RKO (cell line): ENCODE measurements at regions not wholly inside any gene's neighbourhood (a gene's known extent, or its start where the extent isn't known, plus 50 kb on each side); places are given as distances from the start of the nearest gene placed in this dataset.

Experiments used
- DNase-seq: peaks from one replicate; pipeline ENCODE4 v3.0.0-alpha.2; 2016; ENCODE audit warnings: low spot score

GRCh38 chr1:4088676-4089075 lies 188.6 kb upstream of the C1orf174 start:
- DNase-seq, result no peak

GRCh38 chr1:4089421-4090175 lies 189.5 kb upstream of the C1orf174 start:
- no peak for DNase-seq

GRCh38 chr1:4090556-4090955 lies 190.5 kb upstream of the C1orf174 start:
- no peak for DNase-seq

- DNase-seq, result no peak
These were observed 191.0 kb upstream of the C1orf174 start for GRCh38 chr1:4090976-4091660.

GRCh38 chr1:4091996-4092395 lies 191.9 kb upstream of the C1orf174 start:
- no peak for DNase-seq

GRCh38 chr1:4093856-4094565 lies 193.9 kb upstream of the C1orf174 start:
- no peak for DNase-seq

- no peak for DNase-seq
These were observed 195.4 kb upstream of the C1orf174 start for GRCh38 chr1:4095433-4095971.

- DNase-seq, result no peak
These were observed 201.5 kb upstream of the C1orf174 start for GRCh38 chr1:4101459-4102161.

GRCh38 chr1:4105300-4105880 lies 205.3 kb upstream of the C1orf174 start:
- DNase-seq, result no peak

- DNase-seq, result no peak
These were observed 206.7 kb upstream of the C1orf174 start for GRCh38 chr1:4106731-4107130.

- DNase-seq, result no peak
These were observed 207.2 kb upstream of the C1orf174 start for GRCh38 chr1:4107291-4107690.

GRCh38 chr1:4108331-4108730 lies 208.3 kb upstream of the C1orf174 start:
- DNase-seq, result no peak

- DNase-seq, result no peak
These were observed 208.9 kb upstream of the C1orf174 start for GRCh38 chr1:4108758-4109627.

GRCh38 chr1:4109628-4109940 lies 209.5 kb upstream of the C1orf174 start:
- no peak for DNase-seq

GRCh38 chr1:4110888-4111287 lies 210.8 kb upstream of the C1orf174 start:
- DNase-seq, result no peak

- no peak for DNase-seq
These were observed 213.8 kb upstream of the C1orf174 start for GRCh38 chr1:4113897-4114296.

GRCh38 chr1:4115191-4115900 lies 215.3 kb upstream of the C1orf174 start:
- DNase-seq, result no peak

- no peak for DNase-seq
These were observed 217.1 kb upstream of the C1orf174 start for GRCh38 chr1:4117196-4117595.

- no peak for DNase-seq
These were observed 218.9 kb upstream of the C1orf174 start for GRCh38 chr1:4118746-4119515.
